OCI-LY1 (cell line): ENCODE measurements at regions not wholly inside any gene's neighbourhood (a gene's known extent, or its start where the extent isn't known, plus 50 kb on each side); places are given as distances from the start of the nearest gene placed in this dataset.

ENCODE experiments used
- H2AFZ ChIP-seq: fragments of 200-600 bp; sonication (generic), shearing (Covaris generic); 2 replicates; pipeline ENCODE4 v1.6.0; 2014; ENCODE audit warnings: antibody characterized with exemption, mild to moderate bottlenecking, low read length
- H3F3A ChIP-seq: fragments of 200-600 bp; sonication (generic), shearing (Covaris generic); 2 replicates; pipeline ENCODE4 v1.6.0; 2014; ENCODE audit warnings: mild to moderate bottlenecking, antibody characterized with exemption, low read length, moderate library complexity; ENCODE audit not compliant: insufficient read depth
- H3K27ac ChIP-seq: fragments of 200-600 bp; sonication (generic); 2 replicates; pipeline ENCODE4 v1.5.1; 2014; ENCODE audit warnings: low read length, mixed run types, mild to moderate bottlenecking, low read depth; ENCODE audit not compliant: poor library complexity, severe bottlenecking
- H3K27me3 ChIP-seq: fragments of 200-600 bp; sonication (generic); 2 replicates; pipeline ENCODE4 v1.6.0; 2014; ENCODE audit warnings: antibody characterized with exemption, mild to moderate bottlenecking, low read length, moderate library complexity; ENCODE audit not compliant: insufficient read depth
- H3K36me3 ChIP-seq: fragments of 200-600 bp; sonication (generic); 2 replicates; pipeline ENCODE4 v1.6.1; 2014; ENCODE audit warnings: mild to moderate bottlenecking, antibody characterized with exemption, low read length, moderate library complexity, mixed read lengths; ENCODE audit not compliant: insufficient read depth
- H3K4me1 ChIP-seq: fragments of 200-600 bp; sonication (generic); 2 replicates; pipeline ENCODE4 v1.5.1; 2014; ENCODE audit warnings: mild to moderate bottlenecking, low read length, moderate library complexity; ENCODE audit not compliant: insufficient read depth, severe bottlenecking
- H3K4me2 ChIP-seq: fragments of 200-600 bp; sonication (generic), shearing (Covaris generic); 2 replicates; pipeline ENCODE4 v1.6.1; 2014; ENCODE audit warnings: low read length
- H3K4me3 ChIP-seq: fragments of 200-600 bp; sonication (generic); 2 replicates; pipeline ENCODE4 v1.5.1; 2014; ENCODE audit warnings: low read length, low read depth, mild to moderate bottlenecking, mixed read lengths; ENCODE audit not compliant: poor library complexity, severe bottlenecking
- H3K79me2 ChIP-seq: fragments of 200-600 bp; shearing (Covaris generic); 2 replicates; pipeline ENCODE4 v1.6.1; 2016; ENCODE audit warnings: mixed run types, low read length, mixed read lengths; ENCODE audit not compliant: insufficient read depth
- H3K9ac ChIP-seq: fragments of 200-600 bp; sonication (generic), shearing (Covaris generic); 2 replicates; pipeline ENCODE4 v1.6.1; 2014; ENCODE audit warnings: mild to moderate bottlenecking, low read length, mixed read lengths
- H3K9me2 ChIP-seq: fragments of 200-600 bp; sonication (generic), shearing (Covaris generic); 2 replicates; pipeline ENCODE4 v1.6.1; 2014; ENCODE audit warnings: low read depth, mild to moderate bottlenecking, low read length, mixed read lengths
- H3K9me3 ChIP-seq: fragments of 200-600 bp; shearing (Covaris generic); 2 replicates; pipeline ENCODE4 v1.6.1; 2014; ENCODE audit warnings: low read length, mixed read lengths
- H4K20me1 ChIP-seq: fragments of 200-600 bp; sonication (generic), shearing (Covaris generic); 2 replicates; pipeline ENCODE4 v1.6.0; 2016; ENCODE audit warnings: mild to moderate bottlenecking, low read length; ENCODE audit not compliant: insufficient read depth
- CTCF ChIP-seq: fragments of 200-600 bp; sonication (generic), shearing (Covaris generic); IDR thresholded peaks from 2 replicates; pipeline ENCODE4 v1.5.1; 2017; ENCODE audit warnings: mild to moderate bottlenecking, antibody characterized with exemption, low read length, moderate library complexity, mixed read lengths
- EZH2 ChIP-seq: fragments of 200-600 bp; sonication (generic), shearing (Covaris generic); IDR thresholded peaks from 2 replicates; pipeline ENCODE4 v1.8.0; 2017; ENCODE audit warnings: borderline replicate concordance, mixed run types, mild to moderate bottlenecking, antibody characterized with exemption, low read length, moderate library complexity, mixed read lengths

GRCh38 chr5:126332326-126332725 is 90.9 kb upstream of the GRAMD2B start:
- no peaks in the 10 kb centered on the region for H4K20me1 ChIP-seq
- H3F3A ChIP-seq: no peaks in the 10 kb centered on the region
- no peaks in the 10 kb centered on the region for H3K9me3 ChIP-seq

GRCh38 chr5:126334760-126335159 is 88.4 kb upstream of the GRAMD2B start:
- no peak overlapping the region for H3K27ac ChIP-seq
- H3K27me3 ChIP-seq: no peaks in the 10 kb centered on the region
- H4K20me1 ChIP-seq: no peaks in the 10 kb centered on the region
- no peaks in the 10 kb centered on the region for H3K4me1 ChIP-seq
- H2AFZ ChIP-seq: no peak overlapping the region
- H3K36me3 ChIP-seq: no peaks in the 10 kb centered on the region
- H3K9me2 ChIP-seq: no peaks in the 10 kb centered on the region
- H3K4me3 ChIP-seq: no peak overlapping the region
- H3K79me2 ChIP-seq: no peaks in the 10 kb centered on the region
- H3K4me2 ChIP-seq: no peak overlapping the region
- H3K9me3 ChIP-seq: no peaks in the 10 kb centered on the region
- TF ChIP-seq EZH2: no peak
- no peak for TF ChIP-seq CTCF
- no peaks in the 10 kb centered on the region for H3F3A ChIP-seq
- no peak overlapping the region for H3K9ac ChIP-seq

More at GRCh38 chr5:126332326-126332725, 90.9 kb upstream of the GRAMD2B start:
- H3K36me3 ChIP-seq: no peaks in the 10 kb centered on the region
- H3K4me2 ChIP-seq: no peak overlapping the region
- H3K4me3 ChIP-seq: no peak overlapping the region
- no peaks in the 10 kb centered on the region for H3K9me2 ChIP-seq
- no peak overlapping the region for H3K27ac ChIP-seq
- TF ChIP-seq CTCF (no peak), EZH2 (no peak)
- H3K9ac ChIP-seq: no peak overlapping the region
- no peaks in the 10 kb centered on the region for H3K4me1 ChIP-seq
- no peaks in the 10 kb centered on the region for H3K27me3 ChIP-seq
- no peaks in the 10 kb centered on the region for H3K79me2 ChIP-seq
- no peak overlapping the region for H2AFZ ChIP-seq

- Histone ChIP-seq H3K4me2 (no peak overlapping the region), H3K27me3 (no peaks in the 10 kb centered on the region), H2AFZ (no peak overlapping the region), H3K4me3 (no peak overlapping the region), H4K20me1 (no peaks in the 10 kb centered on the region), H3K9ac (no peak overlapping the region), H3F3A (no peaks in the 10 kb centered on the region), H3K4me1 (no peaks in the 10 kb centered on the region), H3K9me2 (no peaks in the 10 kb centered on the region), H3K9me3 (no peaks in the 10 kb centered on the region), H3K27ac (no peak overlapping the region), H3K36me3 (no peaks in the 10 kb centered on the region), H3K79me2 (no peaks in the 10 kb centered on the region)
- TF ChIP-seq EZH2 (no peak), CTCF (no peak)
These were observed 87.3 kb upstream of the GRAMD2B start for GRCh38 chr5:126335886-126336285.
